K562 (cell line): ENCODE measurements at regions not wholly inside any gene's neighbourhood (a gene's known extent, or its start where the extent isn't known, plus 50 kb on each side); places are given as distances from the start of the nearest gene placed in this dataset.

Experiments
- ATAC-seq: fragments of 200-7000 bp; cut with Tn5 transposase; 3 replicates; pipeline ENCODE4 v1.9.1; 2020; ENCODE audit warnings: moderate library complexity
- BruUV-seq: library from RNA; stranded (reverse); fragments of 400-500 nt; replicated peaks from 2 replicates; lab custom pipeline; 2021; lab: Mats Ljungman, UMichigan
- CTCF ChIA-PET: fragments of 300-600 bp; formaldehyde crosslinking; extraction: SDS; loops from one replicate; lab custom pipeline; 2021; ENCODE audit warnings: low intra/inter-chr PET ratio; lab: Yijun Ruan, JAX
- POLR2A ChIA-PET: fragments of 300-600, 350-650 bp; sonication (Branson Sonifier 250); formaldehyde crosslinking; extraction: SDS; loops from one replicate; lab custom pipeline; 2021; ENCODE audit warnings: antibody characterized with exemption, inconsistent platforms; lab: Yijun Ruan, JAX
- DNase-seq, 4 experiments: peaks; one replicate each; pipeline versions ENCODE4 v3.0.0 to v3.0.0-alpha.2; 2011 to 2018; ENCODE audit warnings: low spot score in 3 of 4, mixed read lengths in 3 of 4; ENCODE audit errors: extremely low read depth in 1 of 4
- FAIRE-seq: peaks from 2 replicates; lab custom pipeline; 2011; peaks lifted over from hg19 to GRCh38; lab: Jason Lieb, UNC
- H2AFZ ChIP-seq: 2 replicates; pipeline ENCODE4 v1.6.0; 2011; ENCODE audit warnings: low read depth, low read length, control low read depth, inconsistent platforms
- H3K27ac ChIP-seq: fragments of 200-600 bp; 3 replicates; pipeline ENCODE4 v1.8.0; 2011; ENCODE audit warnings: low read depth, mild to moderate bottlenecking, control low read depth, inconsistent platforms, low read length, moderate library complexity, mixed read lengths; ENCODE audit errors: extremely low read depth
- H3K27me3 ChIP-seq, 2 experiments: fragments of 300-600 bp in 1 of 2; 2 replicates in 1 of 2; 3 replicates in 1 of 2; pipeline versions ENCODE4 v1.6.0 to v1.8.0; 2011; ENCODE audit warnings: inconsistent platforms in 2 of 2, low read length in 2 of 2, mild to moderate bottlenecking in 1 of 2, mixed read lengths in 1 of 2, moderate library complexity in 1 of 2; ENCODE audit not compliant: control insufficient read depth in 2 of 2, insufficient read depth in 2 of 2
- H3K36me3 ChIP-seq: fragments of 300-600 bp; 3 replicates; pipeline ENCODE4 v1.8.0; 2011; ENCODE audit warnings: mild to moderate bottlenecking, low read length, inconsistent platforms; ENCODE audit not compliant: control insufficient read depth, insufficient read depth
- H3K4me1 ChIP-seq, 2 experiments: fragments of 200-600 bp in 1 of 2; replicated peaks in 1 of 2; 2 replicates in 1 of 2; 3 replicates in 1 of 2; pipeline versions ENCODE4 v1.5.1 to v1.8.0; 2011; ENCODE audit warnings: inconsistent platforms in 2 of 2, low read length in 2 of 2, mild to moderate bottlenecking in 1 of 2, mixed read lengths in 1 of 2, moderate library complexity in 1 of 2; ENCODE audit not compliant: control insufficient read depth in 2 of 2, insufficient read depth in 2 of 2
- H3K4me2 ChIP-seq: 2 replicates; pipeline ENCODE4 v1.6.1; 2011; ENCODE audit warnings: low read length, control low read depth, inconsistent platforms, mixed read lengths; ENCODE audit not compliant: insufficient read depth
- H3K4me3 ChIP-seq: fragments of 200-600 bp; sonication (generic), shearing (Covaris generic); 2 replicates; pipeline ENCODE4 v1.5.1; 2016; ENCODE audit warnings: control low read depth, inconsistent platforms
- H3K79me2 ChIP-seq: fragments of 200-600 bp; 3 replicates; pipeline ENCODE4 v1.8.0; 2011; ENCODE audit warnings: low read length, inconsistent platforms; ENCODE audit not compliant: control insufficient read depth, insufficient read depth
- H3K9ac ChIP-seq, 2 experiments: 2 replicates each; pipeline versions ENCODE4 v1.6.0 to v1.6.1; 2011; ENCODE audit warnings: low read depth in 2 of 2, low read length in 2 of 2, control low read depth in 1 of 2, inconsistent platforms in 1 of 2, mild to moderate bottlenecking in 1 of 2, mixed read lengths in 1 of 2; ENCODE audit not compliant: insufficient read depth in 1 of 2
- H3K9me1 ChIP-seq: one replicate; pipeline ENCODE4 v1.6.0; 2011; ENCODE audit warnings: inconsistent platforms, mild to moderate bottlenecking, low read length, moderate library complexity; ENCODE audit not compliant: control insufficient read depth, insufficient read depth
- H3K9me3 ChIP-seq: replicated peaks from 2 replicates; pipeline ENCODE4 v1.5.1; 2011; ENCODE audit warnings: low read depth, low read length, inconsistent platforms; ENCODE audit not compliant: control insufficient read depth, insufficient read depth
- H4K20me1 ChIP-seq: replicated peaks from 2 replicates; pipeline ENCODE4 v1.6.1; 2011; ENCODE audit warnings: low read length, inconsistent platforms, mixed read lengths; ENCODE audit not compliant: control insufficient read depth, insufficient read depth
- BRD9 ChIP-seq: fragments of 450-650 bp; IDR thresholded peaks from 2 replicates; pipeline ENCODE4 v1.6.1; 2018; ENCODE audit warnings: low read depth; ENCODE audit not compliant: partially characterized antibody
- CHD4 ChIP-seq: fragments of 200-600 bp; sonication (generic); IDR thresholded peaks from 3 replicates; pipeline ENCODE4 v1.6.1; 2012; ENCODE audit warnings: low read depth, mild to moderate bottlenecking, mixed read lengths, low read length, inconsistent platforms; ENCODE audit not compliant: insufficient read depth, insufficient replicate concordance, poor library complexity, severe bottlenecking
- EP300 ChIP-seq: IDR thresholded peaks from 2 replicates; pipeline ENCODE4 v1.6.1; 2012; ENCODE audit warnings: low read length, improper control_type of control experiment
- ETS1 ChIP-seq: conservative IDR thresholded peaks from 2 replicates; pipeline ENCODE4 v1.6.1; 2011; ENCODE audit warnings: low read depth, mild to moderate bottlenecking, low read length; ENCODE audit not compliant: control insufficient read depth
- HMG20B ChIP-seq: fragments of 250-450 bp; sonication (Bioruptor Pico); IDR thresholded peaks from 2 replicates; pipeline ENCODE4 v1.5.0; 2021; ENCODE audit warnings: mild to moderate bottlenecking
- MAFG ChIP-seq: fragments of 450-650 bp; conservative IDR thresholded peaks from 2 replicates; pipeline ENCODE4 v1.6.1; 2016; ENCODE audit warnings: missing genetic modification characterization, missing compliant biosample characterization
- NFIC ChIP-seq: fragments of 450-650 bp; IDR thresholded peaks from 2 replicates; pipeline ENCODE4 v1.6.1; 2017; ENCODE audit warnings: mild to moderate bottlenecking, inconsistent platforms
- PATZ1 ChIP-seq: fragments of 250-450 bp; sonication (Bioruptor Pico); IDR thresholded peaks from 2 replicates; pipeline ENCODE4 v1.5.0; 2020; ENCODE audit warnings: mild to moderate bottlenecking, borderline replicate concordance
- POLR2B ChIP-seq: fragments of 450-650 bp; IDR thresholded peaks from 2 replicates; pipeline ENCODE4 v1.6.1; 2018; ENCODE audit warnings: low read depth; ENCODE audit not compliant: partially characterized antibody
- RBM15 ChIP-seq: fragments of 200-400 bp; formaldehyde crosslinking; IDR thresholded peaks from 2 replicates; pipeline ENCODE4 v1.6.1; 2018; ENCODE audit warnings: mild to moderate bottlenecking, low read length, moderate library complexity; ENCODE audit not compliant: insufficient read depth
- SMARCC2 ChIP-seq: fragments of 450-650 bp; IDR thresholded peaks from 2 replicates; pipeline ENCODE4 v1.6.1; 2017; ENCODE audit warnings: antibody characterized with exemption, moderate library complexity, mild to moderate bottlenecking, low read depth
- TCF7 ChIP-seq: sonication (generic); IDR thresholded peaks from 2 replicates; pipeline ENCODE4 v1.6.1; 2016; ENCODE audit warnings: antibody characterized with exemption, borderline replicate concordance
- TEAD4 ChIP-seq, 2 experiments: sonication (generic) in 1 of 2; formaldehyde crosslinking in 1 of 2; IDR thresholded peaks; 2 replicates each; pipeline versions ENCODE4 v1.6.1 to v1.8.0; 2012 to 2022; ENCODE audit warnings: borderline replicate concordance in 1 of 2, inconsistent platforms in 1 of 2, low read length in 1 of 2, mild to moderate bottlenecking in 1 of 2, missing genetic modification reagents in 1 of 2
- U2AF2 ChIP-seq: fragments of 200-400 bp; formaldehyde crosslinking; optimal IDR thresholded peaks from 2 replicates; pipeline ENCODE3; 2017; ENCODE audit warnings: low read depth, mild to moderate bottlenecking, low read length
- ZBTB49 ChIP-seq: sonication (generic); formaldehyde crosslinking; IDR thresholded peaks from 2 replicates; pipeline ENCODE4 v1.8.0; 2022; ENCODE audit warnings: missing genetic modification reagents, mild to moderate bottlenecking, borderline replicate concordance
- ZC3H11A ChIP-seq: IDR thresholded peaks from 2 replicates; pipeline ENCODE4 v1.6.1; 2012; ENCODE audit warnings: low read depth, low read length, improper control_type of control experiment
- ZNF316 ChIP-seq: fragments of 450-650 bp; IDR thresholded peaks from 2 replicates; pipeline ENCODE4 v1.6.1; 2016
- ZNF431 ChIP-seq: sonication (generic); formaldehyde crosslinking; IDR thresholded peaks from 2 replicates; pipeline ENCODE4 v1.8.0; 2022; ENCODE audit warnings: mild to moderate bottlenecking, missing genetic modification reagents
- ZNF551 ChIP-seq: fragments of 250-450 bp; sonication (Bioruptor Pico); IDR thresholded peaks from 2 replicates; pipeline ENCODE4 v1.5.0; 2021; ENCODE audit warnings: mild to moderate bottlenecking, moderate library complexity
- WGBS: fragments of 100-300 bp; shearing (Covaris generic); methylation state at CpG from one replicate; pipeline ENCODE4 v1.1.6; 2016; ENCODE audit warnings: low coverage, mixed read lengths; ENCODE audit not compliant: insufficient coverage; ENCODE audit errors: missing lambda C conversion rate; 5-methylcytosine and 5-hydroxymethylcytosine counted together
- in situ Hi-C: fragments of 300-500 bp; cut with MboI; formaldehyde crosslinking; loops from 4 replicates; pipeline ENCODE4 v1.15.0; 2018; ENCODE audit warnings: inconsistent platforms, mixed read lengths
- intact Hi-C: fragments of 100-400 bp; cut with micrococcal nuclease; formaldehyde crosslinking; loops from 2 replicates; pipeline ENCODE4 v1.14.2; 2022

- ChIA-PET CTCF (no interaction called here), POLR2A (no interaction called here)
- H3K4me1 ChIP-seq: peaks cover 0 to 3% of the 10 kb centered on the region in 2 experiments; a peak in 2 of 5 replicates
- H2AFZ ChIP-seq: peak overlapping the region; percentile 36; the same call in 1 of the 2 replicates
- H3K9me1 ChIP-seq: no peaks in the 10 kb centered on the region
- no peaks in the 10 kb centered on the region for H3K9me3 ChIP-seq
- BruUV-seq: no TSS peak
- no peaks in the 10 kb centered on the region for H3K27me3 ChIP-seq
- DNase-seq: no peak
- intact Hi-C loops (no loop called here), in situ Hi-C loops (no loop called here)
- H3K4me2 ChIP-seq: no peak overlapping the region
- H3K79me2 ChIP-seq: no peaks in the 10 kb centered on the region
- H4K20me1 ChIP-seq: no peaks in the 10 kb centered on the region
- H3K4me3 ChIP-seq: no peak overlapping the region
- FAIRE-seq: no peak
- no peak for ATAC-seq
- H3K27ac ChIP-seq: no peak overlapping the region
- no peaks in the 10 kb centered on the region for H3K36me3 ChIP-seq
- WGBS: 0% methylated on average over 3 of the region's 3 CpGs
- H3K9ac ChIP-seq: no peak overlapping the region
- TF ChIP-seq TCF7 (no peak), ZC3H11A (no peak), BRD9 (no peak), TEAD4 (IDR thresholded peaks at IDR 0.05; ENCODE audit: low read length) (no peak), TEAD4 (CRISPR knock-in tag; IDR thresholded peaks at IDR 0.05; ENCODE audit: borderline replicate concordance) (no peak), MAFG (tag) (peak; percentile 88), CHD4 (no peak), ZNF316 (peak; percentile 93), HMG20B (no peak), ZNF431 (CRISPR knock-in tag) (no peak), SMARCC2 (no peak), PATZ1 (CRISPR knock-in tag) (no peak), ETS1 (no peak), ZNF551 (CRISPR knock-in tag) (no peak), NFIC (0 out of 2 replicates have a peak, but pooled peaks have one; percentile 6), RBM15 (no peak), ZBTB49 (CRISPR knock-in tag) (no peak), POLR2B (no peak), U2AF2 (no peak), EP300 (no peak)
These were observed 146.2 kb upstream of the NFIA start for GRCh38 chr1:60936163-60936562.
